Choroid plexus epithelial cell (primary cell): ENCODE measurements at regions not wholly inside any gene's neighbourhood (a gene's known extent, or its start where the extent isn't known, plus 50 kb on each side); places are given as distances from the start of the nearest gene placed in this dataset.
A peak's percentile ranks its signal among the peaks of the same experiment; 100 is the strongest.
"Not testable (repeated sequence)": the region's sequence is repeated elsewhere in the genome, so short reads cannot be mapped to it uniquely, and the experiment has no call there.

Experiments used
- DNase-seq: peaks from one replicate; pipeline ENCODE4 v3.0.0-alpha.2; 2010; ENCODE audit warnings: low read depth
- H3K4me3 ChIP-seq: 2 replicates; pipeline ENCODE4 v1.5.1; 2011; ENCODE audit warnings: low read depth, mild to moderate bottlenecking, control low read depth, low read length, moderate library complexity
- CTCF ChIP-seq: conservative IDR thresholded peaks from 2 replicates; pipeline ENCODE4 v1.5.1; 2011; ENCODE audit warnings: low read depth, mild to moderate bottlenecking, control low read depth, inconsistent platforms, low read length, moderate library complexity

DNA sequence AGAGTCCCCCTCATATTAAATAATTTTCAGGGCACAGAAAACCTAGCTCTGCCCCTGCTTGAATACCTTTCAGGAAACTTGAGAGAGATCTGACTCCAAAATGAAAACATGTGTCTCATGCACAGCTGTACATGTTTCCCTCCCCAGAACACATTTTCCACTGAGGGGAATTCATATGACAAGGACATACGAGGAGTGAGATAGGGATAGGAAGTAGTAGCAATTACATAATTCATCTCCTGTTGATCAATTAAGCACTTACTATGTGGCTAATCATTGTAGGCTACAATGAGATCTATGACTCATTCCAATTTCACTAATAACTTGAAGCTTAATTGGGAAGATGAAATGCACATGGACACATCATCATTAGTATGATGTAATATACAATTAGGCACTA is 302.1 kb downstream of the PCDH11X start:
- DNase-seq, H3K4me3 ChIP-seq: not testable (repeated sequence)

- H3K4me3 ChIP-seq, DNase-seq: not testable (repeated sequence)
Measured at GRCh38 chrX:92090756-92091155, 311.6 kb downstream of the PCDH11X start.

DNA sequence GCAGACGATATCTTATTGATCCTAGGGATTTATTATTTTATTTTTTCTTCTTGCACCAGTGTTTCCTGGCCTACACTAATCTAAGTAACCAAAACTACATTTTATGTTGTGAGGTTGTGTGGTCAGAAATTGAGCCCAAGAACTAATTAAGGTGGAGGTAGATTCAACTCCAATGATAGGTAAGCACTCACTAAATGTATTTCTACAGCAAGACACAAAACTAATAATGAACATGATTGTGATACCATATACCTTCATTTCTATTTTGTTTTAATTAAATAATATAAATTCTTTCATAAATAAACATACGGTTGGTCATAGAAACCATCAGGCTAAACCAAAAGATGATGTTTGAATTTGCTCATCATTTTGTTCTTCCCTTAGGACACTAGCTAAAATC is 319.0 kb downstream of the PCDH11X start:
- H3K4me3 ChIP-seq, DNase-seq: not testable (repeated sequence)

- not testable (repeated sequence) for H3K4me3 ChIP-seq, DNase-seq
Measured at GRCh38 chrX:92100095-92100494, 320.9 kb downstream of the PCDH11X start.

DNA sequence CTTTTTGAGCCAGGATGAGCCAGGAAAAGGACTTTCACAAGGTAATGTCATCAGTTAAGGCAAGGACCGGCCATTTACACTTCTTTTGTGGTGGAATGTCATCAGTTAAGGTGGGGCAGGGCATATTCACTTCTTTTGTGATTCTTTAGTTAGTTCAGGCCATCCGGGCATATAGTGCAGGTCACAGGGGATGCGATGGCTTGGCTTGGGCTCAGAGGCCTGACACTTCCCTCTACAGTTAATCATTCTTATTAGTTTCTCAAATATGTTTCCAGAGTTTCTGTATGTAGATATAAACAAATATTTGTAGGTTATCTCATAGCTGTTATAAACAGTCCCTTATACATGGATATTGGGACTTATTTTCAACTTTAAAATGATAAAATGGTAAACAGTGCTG is 326.5 kb downstream of the PCDH11X start:
- not testable (repeated sequence) for H3K4me3 ChIP-seq, DNase-seq

GRCh38 chrX:92106671-92107070 is 327.5 kb downstream of the PCDH11X start:
- H3K4me3 ChIP-seq, DNase-seq: not testable (repeated sequence)

GRCh38 chrX:92110410-92110911 is 331.3 kb downstream of the PCDH11X start:
- DNase-seq, H3K4me3 ChIP-seq: not testable (repeated sequence)

DNA sequence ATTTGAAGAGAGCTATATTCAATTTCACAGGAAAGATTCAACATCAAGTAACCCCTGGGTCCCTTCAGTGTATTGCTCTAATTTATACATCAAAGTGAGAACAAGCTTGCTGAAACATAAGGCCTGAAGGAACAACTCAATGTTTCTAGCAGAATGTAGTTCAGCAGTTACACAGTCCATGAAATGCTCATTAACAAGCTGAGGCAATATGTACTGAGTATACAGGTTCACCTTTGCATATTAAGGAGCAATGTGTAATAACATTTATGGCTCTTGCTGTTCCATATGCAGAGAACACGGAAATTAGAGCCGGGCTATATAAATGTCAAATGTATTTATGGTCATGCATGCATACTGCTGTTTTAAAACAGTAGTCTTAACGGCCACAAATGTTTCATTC is 338.5 kb downstream of the PCDH11X start:
- DNase-seq, H3K4me3 ChIP-seq: not testable (repeated sequence)

- DNase-seq, H3K4me3 ChIP-seq: not testable (repeated sequence)
Measured at GRCh38 chrX:92163035-92163434, 383.9 kb downstream of the PCDH11X start.

DNA sequence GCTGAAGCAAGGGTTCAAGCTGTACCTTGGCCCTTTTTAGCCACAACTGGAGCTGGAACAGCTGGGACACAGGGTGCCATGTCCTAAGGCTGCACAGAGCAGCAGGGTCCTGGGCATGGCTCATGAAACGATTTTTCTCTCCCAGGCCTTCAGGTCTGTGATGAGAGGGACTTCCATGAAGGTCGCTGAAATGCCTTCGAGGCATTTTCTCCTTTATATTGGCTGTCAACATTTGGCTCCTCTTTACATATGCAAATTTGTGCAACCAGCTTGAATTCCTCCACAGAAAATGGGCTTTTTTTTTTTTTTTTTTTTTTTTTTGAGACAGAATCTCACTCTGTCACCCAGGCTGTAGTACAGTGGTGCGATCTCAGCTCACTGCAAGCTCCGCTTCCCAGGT is 430.8 kb downstream of the PCDH11X start:
- DNase-seq = no peak
- H3K4me3 ChIP-seq = no peak overlapping the region
- TF ChIP-seq CTCF = no peak

DNA sequence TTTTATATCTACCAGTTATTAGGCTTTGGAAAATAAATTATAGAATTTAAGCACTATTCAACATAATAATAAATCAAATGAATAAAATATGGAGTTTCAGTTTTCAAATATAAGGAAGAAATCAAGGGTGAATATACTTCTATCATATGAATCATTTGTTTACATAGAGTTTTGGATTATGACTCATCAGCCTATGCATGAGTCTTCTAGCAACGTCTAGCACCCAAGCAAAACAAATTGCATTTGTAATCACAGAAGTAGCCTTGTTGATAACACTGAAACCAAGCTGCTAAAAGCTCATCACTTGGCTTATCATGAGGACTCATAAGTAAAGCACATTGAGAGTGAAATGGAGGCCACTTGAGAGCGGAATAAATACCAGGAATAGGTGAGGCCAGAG is 434.6 kb downstream of the PCDH11X start:
- no peak overlapping the region for H3K4me3 ChIP-seq
- DNase-seq = peak; percentile 0
- TF ChIP-seq CTCF = no peak

GRCh38 chrX:92215011-92215410 is 435.8 kb downstream of the PCDH11X start:
- not testable (repeated sequence) for DNase-seq, H3K4me3 ChIP-seq

DNA sequence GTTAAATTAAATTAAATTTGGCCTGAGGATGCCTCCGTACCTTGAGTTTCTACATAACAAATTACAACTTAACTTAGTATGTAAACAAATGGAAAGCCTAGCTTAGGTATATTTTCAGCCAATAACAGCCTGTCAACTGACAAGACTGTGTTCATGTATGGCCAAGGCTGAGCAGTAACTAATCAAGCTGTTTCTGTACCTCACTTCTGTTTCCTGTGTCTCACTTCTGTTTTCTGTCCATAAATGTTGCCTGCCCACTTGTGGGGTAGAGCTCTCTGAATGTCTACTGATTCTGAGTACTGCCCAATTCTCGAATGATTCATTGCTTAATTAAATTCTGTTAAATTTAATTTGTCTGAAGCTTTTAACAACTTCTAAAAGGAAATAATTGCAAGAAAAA is 445.2 kb downstream of the PCDH11X start:
- no peak overlapping the region for H3K4me3 ChIP-seq
- no peak for TF ChIP-seq CTCF
- DNase-seq = no peak
